GM12878 (cell line): ENCODE measurements at regions not wholly inside any gene's neighbourhood (a gene's known extent, or its start where the extent isn't known, plus 50 kb on each side); places are given as distances from the start of the nearest gene placed in this dataset.

Experiments
- CTCF ChIP-seq, 3 experiments: IDR thresholded peaks in 2 of 3; conservative IDR thresholded peaks in 1 of 3; 2 replicates each; pipeline ENCODE4 v1.5.1; 2011; ENCODE audit warnings: low read depth in 3 of 3, low read length in 3 of 3, mild to moderate bottlenecking in 3 of 3, control low read depth in 2 of 3, moderate library complexity in 2 of 3, inconsistent platforms in 1 of 3, mixed read lengths in 1 of 3; ENCODE audit not compliant: control insufficient read depth in 2 of 3, insufficient read depth in 1 of 3; ENCODE audit errors: extremely low read depth in 1 of 3
- NFXL1 ChIP-seq: fragments of 450-650 bp; IDR thresholded peaks from 2 replicates; pipeline ENCODE4 v1.6.1; 2017; ENCODE audit warnings: antibody characterized with exemption, mild to moderate bottlenecking, borderline replicate concordance
- POLR2AphosphoS5 ChIP-seq: IDR thresholded peaks from 2 replicates; pipeline ENCODE4 v1.6.1; 2011; ENCODE audit warnings: mild to moderate bottlenecking, low read length, inconsistent platforms
- RBBP5 ChIP-seq: fragments of 200-600 bp; sonication (generic); conservative IDR thresholded peaks from 2 replicates; pipeline ENCODE4 v1.6.1; 2016
- TF ChIP-seq, protein P1 (sequence below): IDR thresholded peaks from 2 replicates; pipeline ENCODE4 v1.6.1; 2012; ENCODE audit warnings: low read length, inconsistent platforms

GRCh38 chr11:71170624-71171423, 81.6 kb downstream of the SHANK2 start:
- TF ChIP-seq POLR2AphosphoS5 (no peak), CTCF (IDR thresholded peaks at IDR 0.05 in 2 of 3, conservative IDR thresholded peaks at IDR 0.05 in 1 of 3; ENCODE audit: control insufficient read depth in 2 of 3, extremely low read depth in 1 of 3, insufficient read depth in 1 of 3, low read depth in 3 of 3, low read length in 3 of 3) (no peak), RBBP5 (no peak), NFXL1 (no peak)
- TF ChIP-seq, protein P1, sequence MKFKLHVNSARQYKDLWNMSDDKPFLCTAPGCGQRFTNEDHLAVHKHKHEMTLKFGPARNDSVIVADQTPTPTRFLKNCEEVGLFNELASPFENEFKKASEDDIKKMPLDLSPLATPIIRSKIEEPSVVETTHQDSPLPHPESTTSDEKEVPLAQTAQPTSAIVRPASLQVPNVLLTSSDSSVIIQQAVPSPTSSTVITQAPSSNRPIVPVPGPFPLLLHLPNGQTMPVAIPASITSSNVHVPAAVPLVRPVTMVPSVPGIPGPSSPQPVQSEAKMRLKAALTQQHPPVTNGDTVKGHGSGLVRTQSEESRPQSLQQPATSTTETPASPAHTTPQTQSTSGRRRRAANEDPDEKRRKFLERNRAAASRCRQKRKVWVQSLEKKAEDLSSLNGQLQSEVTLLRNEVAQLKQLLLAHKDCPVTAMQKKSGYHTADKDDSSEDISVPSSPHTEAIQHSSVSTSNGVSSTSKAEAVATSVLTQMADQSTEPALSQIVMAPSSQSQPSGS, result no peak
